ENCODE measurements at regions not wholly inside any gene's neighbourhood (a gene's known extent, or its start where the extent isn't known, plus 50 kb on each side); places are given as distances from the start of the nearest gene placed in this dataset.

GRCh38 chr2:129191530-129191929, 787.9 kb upstream of the RAB6C start:
- no peak for TF ChIP-seq CTCF (IDR thresholded peaks at IDR 0.05)
- TF ChIP-seq POLR2A (IDR thresholded peaks at IDR 0.05) = no peak
- DNase-seq = no peak
- Histone ChIP-seq H3K27me3 (no peaks in the 10 kb centered on the region), H3K9me3 (no peaks in the 10 kb centered on the region), H3K4me3 (no peak overlapping the region), H3K36me3 (ENCODE audit: low read depth, missing control alignments) (no peaks in the 10 kb centered on the region), H3K27ac (no peak overlapping the region), H3K4me1 (peaks cover 12% of the 10 kb centered on the region)
- intact Hi-C loops (cut with DNase I; ENCODE audit: low total_unique reads) = no loop called here
- WGBS, 2 donors = 69 to 78% methylated on average over 2 to 4 of the region's 4 CpGs

- H3K27ac ChIP-seq = no peak overlapping the region
- TF ChIP-seq POLR2A (IDR thresholded peaks at IDR 0.05) = no peak
- TF ChIP-seq CTCF (IDR thresholded peaks at IDR 0.05) = no peak
- no peak overlapping the region for H3K4me3 ChIP-seq
- no peaks in the 10 kb centered on the region for H3K9me3 ChIP-seq
- no peaks in the 10 kb centered on the region for H3K36me3 ChIP-seq (ENCODE audit: low read depth, missing control alignments)
- 100% methylated on average over 4 to 5 of the region's 5 CpGs for WGBS, 2 donors
- DNase-seq = no peak
- H3K27me3 ChIP-seq = no peaks in the 10 kb centered on the region
- peaks cover 8% of the 10 kb centered on the region for H3K4me1 ChIP-seq
- intact Hi-C loops (cut with DNase I; ENCODE audit: low total_unique reads) = no loop called here
Observed at GRCh38 chr2:129192117-129192516, 787.3 kb upstream of the RAB6C start.

GRCh38 chr2:129192841-129193253, 786.6 kb upstream of the RAB6C start:
- Histone ChIP-seq H3K36me3 (ENCODE audit: low read depth, missing control alignments) (no peaks in the 10 kb centered on the region), H3K27me3 (no peaks in the 10 kb centered on the region), H3K4me3 (no peak overlapping the region), H3K27ac (no peak overlapping the region), H3K4me1 (peaks cover 7% of the 10 kb centered on the region), H3K9me3 (no peaks in the 10 kb centered on the region)
- intact Hi-C loops (cut with DNase I; ENCODE audit: low total_unique reads) = no loop called here
- 64 to 70% methylated on average over 8 of the region's 8 CpGs for WGBS, 2 donors
- TF ChIP-seq POLR2A (IDR thresholded peaks at IDR 0.05) (no peak), CTCF (IDR thresholded peaks at IDR 0.05) (no peak)
- DNase-seq = peak; percentile 52

DNA sequence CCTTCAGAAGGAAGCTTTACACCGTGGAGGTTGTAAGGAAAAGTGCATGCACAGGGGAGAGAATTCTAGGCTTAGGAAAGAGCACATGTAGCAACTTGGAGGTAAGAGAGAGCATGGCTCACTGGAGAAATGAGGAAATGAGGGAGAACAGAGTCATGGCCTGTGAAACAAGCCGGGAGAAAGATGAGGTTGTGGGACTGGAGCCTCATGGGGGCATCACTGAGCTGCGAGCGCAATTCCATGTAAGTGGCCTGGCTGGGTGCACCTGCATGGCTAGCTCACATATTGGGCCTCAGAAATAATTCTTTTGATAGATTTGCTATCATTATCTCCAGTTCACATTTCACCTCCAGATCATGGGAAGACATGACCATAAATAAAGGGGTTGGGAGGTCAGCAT, 785.5 kb upstream of the RAB6C start:
- Histone ChIP-seq H3K27ac (no peak overlapping the region), H3K9me3 (no peaks in the 10 kb centered on the region), H3K4me3 (no peak overlapping the region), H3K4me1 (peaks cover 7% of the 10 kb centered on the region), H3K27me3 (no peaks in the 10 kb centered on the region), H3K36me3 (ENCODE audit: low read depth, missing control alignments) (no peaks in the 10 kb centered on the region)
- DNase-seq = peak; percentile 30
- intact Hi-C loops (cut with DNase I; ENCODE audit: low total_unique reads) = no loop called here
- WGBS, 2 donors = 71 to 77% methylated on average over 4 of the region's 4 CpGs
- TF ChIP-seq CTCF (IDR thresholded peaks at IDR 0.05) (no peak), POLR2A (IDR thresholded peaks at IDR 0.05) (no peak)

DNA sequence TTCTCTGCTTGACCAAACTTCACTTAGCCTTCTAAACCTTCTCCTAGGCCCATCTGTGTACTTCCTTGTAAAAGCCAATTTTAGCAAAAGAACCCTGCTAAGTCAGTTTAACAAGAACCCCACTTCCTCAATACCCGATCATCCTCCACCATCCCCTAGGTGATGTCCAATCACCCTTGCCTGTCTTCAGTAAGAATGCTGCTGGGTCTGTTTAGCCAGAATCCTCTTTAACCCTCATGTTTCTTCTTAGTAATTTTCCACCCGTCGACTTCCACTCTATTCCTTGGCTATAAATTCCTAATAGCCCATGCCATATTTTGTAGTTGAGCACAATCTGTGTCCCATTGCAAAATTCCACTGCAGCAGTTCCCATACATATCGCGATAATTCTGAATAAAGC, 780.0 kb upstream of the RAB6C start:
- no peak for DNase-seq
- Histone ChIP-seq H3K4me1 (no peaks in the 10 kb centered on the region), H3K9me3 (no peaks in the 10 kb centered on the region), H3K36me3 (ENCODE audit: low read depth, missing control alignments) (no peaks in the 10 kb centered on the region), H3K4me3 (no peak overlapping the region), H3K27me3 (no peaks in the 10 kb centered on the region), H3K27ac (no peak overlapping the region)
- intact Hi-C loops (cut with DNase I; ENCODE audit: low total_unique reads) = no loop called here
- no peak for TF ChIP-seq POLR2A (IDR thresholded peaks at IDR 0.05)
- 86 to 90% methylated on average over 5 of the region's 5 CpGs for WGBS, 2 donors

All from testis (tissue), 2 donors.